ENCODE measurements at regions not wholly inside any gene's neighbourhood (a gene's known extent, or its start where the extent isn't known, plus 50 kb on each side); places are given as distances from the start of the nearest gene placed in this dataset.
A peak's percentile ranks its signal among the peaks of the same experiment; 100 is the strongest.

GRCh38 chr18:78762753-78763152 is 216.9 kb upstream of the SALL3 start:
- Histone ChIP-seq H3K4me3 (no peak overlapping the region), H3K27ac (no peak overlapping the region)
- TF ChIP-seq CTCF (IDR thresholded peaks at IDR 0.05): no peak
- DNase-seq (ENCODE audit: low spot score): peak; percentile 43

GRCh38 chr18:78764544-78764943 is 215.1 kb upstream of the SALL3 start:
- DNase-seq (ENCODE audit: low spot score): no peak
- TF ChIP-seq CTCF (IDR thresholded peaks at IDR 0.05): no peak
- Histone ChIP-seq H3K27ac (no peak overlapping the region), H3K4me3 (no peak overlapping the region)

- Histone ChIP-seq H3K4me3 (no peak overlapping the region), H3K27ac (no peak overlapping the region)
- no peak for DNase-seq (ENCODE audit: low spot score)
- no peak for TF ChIP-seq CTCF (IDR thresholded peaks at IDR 0.05)
Observed at GRCh38 chr18:78765142-78765541, 214.5 kb upstream of the SALL3 start.

- TF ChIP-seq CTCF (IDR thresholded peaks at IDR 0.05): no peak
- DNase-seq (ENCODE audit: low spot score): peak; percentile 68
Observed at GRCh38 chr18:78765637-78766281, 213.9 kb upstream of the SALL3 start.

GRCh38 chr18:78766651-78767533 is 212.7 kb upstream of the SALL3 start:
- peak; percentile 36 for DNase-seq (ENCODE audit: low spot score)
- Histone ChIP-seq H3K27ac (no peak overlapping the region), H3K4me3 (no peak overlapping the region)
- TF ChIP-seq CTCF (IDR thresholded peaks at IDR 0.05): no peak

More at GRCh38 chr18:78765637-78766281, 213.9 kb upstream of the SALL3 start:
- no peak overlapping the region for H3K27ac ChIP-seq
- no peak overlapping the region for H3K4me3 ChIP-seq

- Histone ChIP-seq H3K4me3 (no peak overlapping the region), H3K27ac (no peak overlapping the region)
- TF ChIP-seq CTCF (IDR thresholded peaks at IDR 0.05): no peak
- no peak for DNase-seq (ENCODE audit: low spot score)
Observed at GRCh38 chr18:78767648-78768071, 212.0 kb upstream of the SALL3 start.

All from coronary artery (tissue), 2 donors.